Gastrocnemius medialis (tissue), 4 donors: ENCODE measurements at regions not wholly inside any gene's neighbourhood (a gene's known extent, or its start where the extent isn't known, plus 50 kb on each side); places are given as distances from the start of the nearest gene placed in this dataset.

ENCODE experiments used
- CTCF ChIP-seq, 5 experiments: fragments of 450-650 bp in 3 of 5; fragments of 200-600 bp in 2 of 5; sonication (generic) in 2 of 5; IDR thresholded peaks in 4 of 5; conservative IDR thresholded peaks in 1 of 5; 1 replicate in 4 of 5; 2 replicates in 1 of 5; pipeline ENCODE4 v1.5.1; 2016 to 2019; ENCODE audit warnings: antibody characterized with exemption in 5 of 5, mild to moderate bottlenecking in 3 of 5, moderate library complexity in 3 of 5
- POLR2A ChIP-seq, 2 donors: fragments of 450-650 bp; IDR thresholded peaks; one replicate each; pipeline ENCODE4 v1.6.1; 2017; ENCODE audit warnings: antibody characterized with exemption in 2 of 2, mild to moderate bottlenecking in 2 of 2, moderate library complexity in 2 of 2

- TF ChIP-seq POLR2A (IDR thresholded peaks at IDR 0.05) (no peak), CTCF (IDR thresholded peaks at IDR 0.05 in 4 of 5, conservative IDR thresholded peaks at IDR 0.05 in 1 of 5) (no peak)
Observed at GRCh38 chr1:59072583-59072947, 224.3 kb upstream of the FGGY start.
